Bronchial epithelial cell (primary cell): ENCODE measurements at regions not wholly inside any gene's neighbourhood (a gene's known extent, or its start where the extent isn't known, plus 50 kb on each side); places are given as distances from the start of the nearest gene placed in this dataset.

Experiments
- DNase-seq: peaks from one replicate; pipeline ENCODE4 v3.0.0-alpha.2; 2010; ENCODE audit warnings: low read depth
- FAIRE-seq: peaks from 2 replicates; lab custom pipeline; 2011; peaks lifted over from hg19 to GRCh38; lab: Jason Lieb, UNC
- H3K27me3 ChIP-seq: 2 replicates; pipeline ENCODE4 v1.5.1; 2011; ENCODE audit warnings: low read length; ENCODE audit not compliant: control insufficient read depth, insufficient read depth
- H3K36me3 ChIP-seq: 2 replicates; pipeline ENCODE4 v1.5.1; 2011; ENCODE audit warnings: low read length; ENCODE audit not compliant: control insufficient read depth, insufficient read depth
- H3K4me3 ChIP-seq: 2 replicates; pipeline ENCODE4 v1.5.1; 2011; ENCODE audit warnings: mild to moderate bottlenecking, low read depth, low read length, control low read depth
- TF ChIP-seq, protein P1 (sequence below): IDR thresholded peaks from 2 replicates; pipeline ENCODE4 v1.5.1; 2011; ENCODE audit warnings: mild to moderate bottlenecking, moderate library complexity, low read length, control low read depth, inconsistent platforms; ENCODE audit not compliant: insufficient read depth, severe bottlenecking

- H3K4me3 ChIP-seq = no peak overlapping the region
- no peaks in the 10 kb centered on the region for H3K36me3 ChIP-seq
- FAIRE-seq = no peak
- no peak for DNase-seq
- TF ChIP-seq, protein P1, sequence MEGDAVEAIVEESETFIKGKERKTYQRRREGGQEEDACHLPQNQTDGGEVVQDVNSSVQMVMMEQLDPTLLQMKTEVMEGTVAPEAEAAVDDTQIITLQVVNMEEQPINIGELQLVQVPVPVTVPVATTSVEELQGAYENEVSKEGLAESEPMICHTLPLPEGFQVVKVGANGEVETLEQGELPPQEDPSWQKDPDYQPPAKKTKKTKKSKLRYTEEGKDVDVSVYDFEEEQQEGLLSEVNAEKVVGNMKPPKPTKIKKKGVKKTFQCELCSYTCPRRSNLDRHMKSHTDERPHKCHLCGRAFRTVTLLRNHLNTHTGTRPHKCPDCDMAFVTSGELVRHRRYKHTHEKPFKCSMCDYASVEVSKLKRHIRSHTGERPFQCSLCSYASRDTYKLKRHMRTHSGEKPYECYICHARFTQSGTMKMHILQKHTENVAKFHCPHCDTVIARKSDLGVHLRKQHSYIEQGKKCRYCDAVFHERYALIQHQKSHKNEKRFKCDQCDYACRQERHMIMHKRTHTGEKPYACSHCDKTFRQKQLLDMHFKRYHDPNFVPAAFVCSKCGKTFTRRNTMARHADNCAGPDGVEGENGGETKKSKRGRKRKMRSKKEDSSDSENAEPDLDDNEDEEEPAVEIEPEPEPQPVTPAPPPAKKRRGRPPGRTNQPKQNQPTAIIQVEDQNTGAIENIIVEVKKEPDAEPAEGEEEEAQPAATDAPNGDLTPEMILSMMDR = no peak
- H3K27me3 ChIP-seq = no peaks in the 10 kb centered on the region
These were observed 141.2 kb downstream of the LURAP1L start for GRCh38 chr9:12916042-12916441.

GRCh38 chr9:12920437-12920836, 145.6 kb downstream of the LURAP1L start:
- FAIRE-seq (no peak), DNase-seq (no peak)
- H3K4me3 ChIP-seq = no peak overlapping the region
- no peaks in the 10 kb centered on the region for H3K27me3 ChIP-seq
- TF ChIP-seq, protein P1 = no peak
- H3K36me3 ChIP-seq = no peaks in the 10 kb centered on the region

GRCh38 chr9:12921621-12922020, 146.8 kb downstream of the LURAP1L start:
- TF ChIP-seq, protein P1 = no peak
- H3K4me3 ChIP-seq = no peak overlapping the region
- H3K27me3 ChIP-seq = no peaks in the 10 kb centered on the region
- DNase-seq = no peak
- FAIRE-seq = no peak
- H3K36me3 ChIP-seq = no peaks in the 10 kb centered on the region

DNA sequence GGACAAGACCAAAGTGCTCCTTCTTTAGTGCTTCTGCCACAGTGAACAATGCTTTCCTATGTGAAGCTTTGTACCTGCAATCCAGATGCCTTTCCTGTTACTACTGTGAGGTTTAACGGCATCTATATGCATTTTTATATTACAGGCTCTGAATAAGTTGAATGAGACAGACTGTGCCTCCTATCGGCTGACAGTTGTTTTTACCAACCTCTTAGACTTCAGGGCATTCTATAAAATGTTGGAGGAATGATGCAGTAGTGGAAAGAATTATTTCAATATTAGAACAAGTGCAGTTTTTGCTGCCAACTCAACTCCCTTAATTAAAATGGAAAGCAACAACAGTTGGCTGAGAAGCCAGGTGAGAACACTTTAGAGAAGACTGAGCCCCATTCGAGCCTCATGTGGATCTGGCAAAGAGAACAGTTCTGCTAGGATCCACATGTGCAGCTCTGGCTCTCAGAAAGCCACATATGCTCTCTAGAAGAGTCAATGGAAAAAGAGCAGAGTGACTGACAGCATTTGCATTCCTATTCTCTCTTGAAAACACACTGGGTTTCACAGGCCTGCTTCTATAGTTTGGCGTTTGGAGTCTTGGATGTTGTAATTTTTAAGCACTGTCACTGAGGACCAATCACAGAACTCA, 147.5 kb downstream of the LURAP1L start:
- no peak for FAIRE-seq

DNA sequence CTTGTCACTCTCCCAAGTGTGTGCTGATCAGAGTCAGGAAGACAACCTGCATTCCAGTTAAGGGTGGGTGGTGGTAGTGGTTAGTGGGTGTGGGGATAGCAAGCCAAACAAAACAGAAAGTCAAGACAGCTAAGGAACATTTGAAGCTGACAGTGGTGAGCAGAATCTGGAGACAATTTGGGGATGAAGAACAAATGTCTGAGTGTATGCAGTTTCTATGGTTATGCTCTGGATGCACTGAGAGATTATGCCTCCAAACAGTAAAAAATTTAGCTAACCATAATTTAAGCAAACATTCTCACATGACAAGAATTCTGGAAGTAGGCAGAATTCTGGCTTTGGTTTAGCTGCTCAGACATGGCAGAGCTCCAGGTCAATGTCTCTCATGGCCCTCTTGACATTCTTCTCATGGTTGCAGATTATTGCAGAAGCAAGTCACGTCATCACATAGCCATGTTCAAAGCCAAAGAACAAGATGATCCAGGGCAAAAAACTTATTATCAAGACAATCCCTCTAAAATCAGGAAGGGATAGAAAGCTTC, 148.7 kb downstream of the LURAP1L start:
- no peaks in the 10 kb centered on the region for H3K36me3 ChIP-seq
- no peak for FAIRE-seq
- H3K27me3 ChIP-seq = no peaks in the 10 kb centered on the region
- H3K4me3 ChIP-seq = no peak overlapping the region
- TF ChIP-seq, protein P1 = no peak
- no peak for DNase-seq

More for the DNA sequence above, 147.5 kb downstream of the LURAP1L start:
- no peak for DNase-seq
- Histone ChIP-seq H3K27me3 (no peaks in the 10 kb centered on the region), H3K4me3 (no peak overlapping the region), H3K36me3 (no peaks in the 10 kb centered on the region)
- TF ChIP-seq, protein P1 = no peak
